Loucy (cell line): ENCODE measurements at regions not wholly inside any gene's neighbourhood (a gene's known extent, or its start where the extent isn't known, plus 50 kb on each side); places are given as distances from the start of the nearest gene placed in this dataset.

Experiments
- H2AFZ ChIP-seq: fragments of 200-600 bp; sonication (generic); 2 replicates; pipeline ENCODE4 v1.6.0; 2016; ENCODE audit warnings: antibody characterized with exemption, mild to moderate bottlenecking, low read length, moderate library complexity
- H3F3A ChIP-seq: fragments of 200-600 bp; 2 replicates; pipeline ENCODE4 v1.6.0; 2016; ENCODE audit warnings: antibody characterized with exemption, low read depth, mild to moderate bottlenecking
- H3K27me3 ChIP-seq: fragments of 200-600 bp; sonication (generic); 2 replicates; pipeline ENCODE4 v1.6.1; 2014; ENCODE audit warnings: low read length, mild to moderate bottlenecking; ENCODE audit not compliant: insufficient read depth, poor library complexity, severe bottlenecking
- H3K36me3 ChIP-seq: fragments of 200-600 bp; sonication (generic); 2 replicates; pipeline ENCODE4 v1.6.1; 2016; ENCODE audit warnings: low read length; ENCODE audit not compliant: insufficient read depth
- H3K4me1 ChIP-seq: fragments of 200-600 bp; sonication (generic); 2 replicates; pipeline ENCODE4 v1.5.1; 2014; ENCODE audit warnings: low read length, mild to moderate bottlenecking; ENCODE audit not compliant: insufficient read depth, poor library complexity, severe bottlenecking
- H3K4me2 ChIP-seq: fragments of 200-600 bp; sonication (generic); 2 replicates; pipeline ENCODE4 v1.6.0; 2014; ENCODE audit warnings: antibody characterized with exemption, low read length, low read depth, mild to moderate bottlenecking; ENCODE audit not compliant: poor library complexity, severe bottlenecking
- H3K4me3 ChIP-seq: fragments of 200-600 bp; sonication (generic); 2 replicates; pipeline ENCODE4 v1.5.1; 2014; ENCODE audit warnings: low read length, mild to moderate bottlenecking, mixed read lengths; ENCODE audit not compliant: poor library complexity, severe bottlenecking
- H3K79me2 ChIP-seq: fragments of 200-600 bp; sonication (generic); 2 replicates; pipeline ENCODE4 v1.6.1; 2014; ENCODE audit warnings: low read length; ENCODE audit not compliant: insufficient read depth
- H3K9ac ChIP-seq: fragments of 200-600 bp; sonication (generic); 2 replicates; pipeline ENCODE4 v1.6.0; 2014; ENCODE audit warnings: mild to moderate bottlenecking, low read depth, low read length, moderate library complexity; ENCODE audit not compliant: poor library complexity, severe bottlenecking
- H3K9me2 ChIP-seq: fragments of 200-600 bp; sonication (generic); replicated peaks from 2 replicates; pipeline ENCODE4 v1.6.1; 2016; ENCODE audit warnings: low read depth, low read length, mixed read lengths
- H3K9me3 ChIP-seq: fragments of 200-600 bp; sonication (generic); 2 replicates; pipeline ENCODE4 v1.6.1; 2014; ENCODE audit warnings: mild to moderate bottlenecking, antibody characterized with exemption, low read length, low read depth; ENCODE audit not compliant: insufficient read depth
- H4K20me1 ChIP-seq: fragments of 200-600 bp; sonication (generic); 2 replicates; pipeline ENCODE4 v1.6.0; 2014; ENCODE audit warnings: antibody characterized with exemption, low read length, mild to moderate bottlenecking; ENCODE audit not compliant: insufficient read depth, poor library complexity, severe bottlenecking
- EZH2phosphoT487 ChIP-seq: fragments of 200-600 bp; IDR thresholded peaks from 2 replicates; pipeline ENCODE4 v1.6.1; 2018; ENCODE audit warnings: antibody characterized with exemption, mild to moderate bottlenecking, moderate library complexity, borderline replicate concordance
- TF ChIP-seq, protein P1 (sequence below): fragments of 200-600 bp; sonication (generic); conservative IDR thresholded peaks from 2 replicates; pipeline ENCODE4 v1.5.1; 2014; ENCODE audit warnings: mild to moderate bottlenecking, antibody characterized with exemption, low read length

DNA sequence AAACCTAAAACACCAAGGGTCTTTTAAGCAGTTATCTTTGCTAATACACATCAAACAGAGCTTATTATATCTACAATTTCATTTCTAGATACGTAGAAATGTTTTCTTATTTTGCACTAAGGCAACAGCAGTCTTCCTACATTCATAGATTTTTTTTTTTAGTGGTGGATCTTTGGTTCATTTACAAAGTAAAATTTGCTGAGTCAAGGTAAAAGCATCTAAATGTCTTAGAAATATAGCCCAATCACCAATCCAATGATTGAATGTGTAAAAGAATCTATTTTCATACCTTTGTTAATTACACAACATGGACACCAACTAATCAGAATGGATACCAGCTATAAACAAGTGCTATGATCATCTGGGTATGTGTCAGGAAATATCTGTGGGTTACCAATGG lies 272.2 kb upstream of the TMPO start:
- Histone ChIP-seq H3K4me3 (no peak overlapping the region), H3K9me3 (no peaks in the 10 kb centered on the region), H3K79me2 (no peaks in the 10 kb centered on the region), H4K20me1 (no peaks in the 10 kb centered on the region), H3K4me1 (no peaks in the 10 kb centered on the region), H3K27me3 (no peaks in the 10 kb centered on the region), H3K9ac (no peak overlapping the region), H3K4me2 (no peak overlapping the region), H2AFZ (no peak overlapping the region), H3K9me2 (no peaks in the 10 kb centered on the region), H3F3A (no peaks in the 10 kb centered on the region), H3K36me3 (no peaks in the 10 kb centered on the region)
- TF ChIP-seq, protein P1, sequence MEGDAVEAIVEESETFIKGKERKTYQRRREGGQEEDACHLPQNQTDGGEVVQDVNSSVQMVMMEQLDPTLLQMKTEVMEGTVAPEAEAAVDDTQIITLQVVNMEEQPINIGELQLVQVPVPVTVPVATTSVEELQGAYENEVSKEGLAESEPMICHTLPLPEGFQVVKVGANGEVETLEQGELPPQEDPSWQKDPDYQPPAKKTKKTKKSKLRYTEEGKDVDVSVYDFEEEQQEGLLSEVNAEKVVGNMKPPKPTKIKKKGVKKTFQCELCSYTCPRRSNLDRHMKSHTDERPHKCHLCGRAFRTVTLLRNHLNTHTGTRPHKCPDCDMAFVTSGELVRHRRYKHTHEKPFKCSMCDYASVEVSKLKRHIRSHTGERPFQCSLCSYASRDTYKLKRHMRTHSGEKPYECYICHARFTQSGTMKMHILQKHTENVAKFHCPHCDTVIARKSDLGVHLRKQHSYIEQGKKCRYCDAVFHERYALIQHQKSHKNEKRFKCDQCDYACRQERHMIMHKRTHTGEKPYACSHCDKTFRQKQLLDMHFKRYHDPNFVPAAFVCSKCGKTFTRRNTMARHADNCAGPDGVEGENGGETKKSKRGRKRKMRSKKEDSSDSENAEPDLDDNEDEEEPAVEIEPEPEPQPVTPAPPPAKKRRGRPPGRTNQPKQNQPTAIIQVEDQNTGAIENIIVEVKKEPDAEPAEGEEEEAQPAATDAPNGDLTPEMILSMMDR, result no peak
- TF ChIP-seq EZH2phosphoT487, result no peak

DNA sequence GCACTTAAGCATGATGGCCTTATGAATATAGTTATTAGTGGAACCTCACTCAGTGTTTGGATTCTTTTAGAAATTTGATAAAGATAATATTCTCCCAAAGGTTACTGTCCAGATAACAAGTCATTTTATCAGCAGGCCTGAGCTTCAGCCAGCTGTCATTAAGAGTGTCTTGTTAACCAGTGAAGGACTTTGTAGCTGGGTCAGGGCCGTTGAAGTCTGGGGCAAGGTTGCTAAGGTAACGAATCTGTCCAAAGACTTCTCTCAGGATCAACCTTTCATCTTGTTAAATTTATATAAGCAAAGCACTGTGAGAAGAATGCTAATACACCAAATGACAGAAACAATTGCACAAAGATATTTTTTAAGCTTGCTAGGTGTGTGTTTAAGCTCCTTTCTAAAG lies 271.3 kb upstream of the TMPO start:
- H3K9ac ChIP-seq, result no peak overlapping the region
- H3K36me3 ChIP-seq, result no peaks in the 10 kb centered on the region
- no peaks in the 10 kb centered on the region for H3K4me1 ChIP-seq
- H2AFZ ChIP-seq, result no peak overlapping the region
- no peaks in the 10 kb centered on the region for H3K79me2 ChIP-seq
- no peaks in the 10 kb centered on the region for H3K9me2 ChIP-seq
- no peak overlapping the region for H3K4me2 ChIP-seq
- TF ChIP-seq, protein P1, result no peak
- no peak for TF ChIP-seq EZH2phosphoT487
- H3K9me3 ChIP-seq, result no peaks in the 10 kb centered on the region
- no peaks in the 10 kb centered on the region for H4K20me1 ChIP-seq
- H3F3A ChIP-seq, result no peaks in the 10 kb centered on the region
- no peak overlapping the region for H3K4me3 ChIP-seq
- H3K27me3 ChIP-seq, result no peaks in the 10 kb centered on the region

DNA sequence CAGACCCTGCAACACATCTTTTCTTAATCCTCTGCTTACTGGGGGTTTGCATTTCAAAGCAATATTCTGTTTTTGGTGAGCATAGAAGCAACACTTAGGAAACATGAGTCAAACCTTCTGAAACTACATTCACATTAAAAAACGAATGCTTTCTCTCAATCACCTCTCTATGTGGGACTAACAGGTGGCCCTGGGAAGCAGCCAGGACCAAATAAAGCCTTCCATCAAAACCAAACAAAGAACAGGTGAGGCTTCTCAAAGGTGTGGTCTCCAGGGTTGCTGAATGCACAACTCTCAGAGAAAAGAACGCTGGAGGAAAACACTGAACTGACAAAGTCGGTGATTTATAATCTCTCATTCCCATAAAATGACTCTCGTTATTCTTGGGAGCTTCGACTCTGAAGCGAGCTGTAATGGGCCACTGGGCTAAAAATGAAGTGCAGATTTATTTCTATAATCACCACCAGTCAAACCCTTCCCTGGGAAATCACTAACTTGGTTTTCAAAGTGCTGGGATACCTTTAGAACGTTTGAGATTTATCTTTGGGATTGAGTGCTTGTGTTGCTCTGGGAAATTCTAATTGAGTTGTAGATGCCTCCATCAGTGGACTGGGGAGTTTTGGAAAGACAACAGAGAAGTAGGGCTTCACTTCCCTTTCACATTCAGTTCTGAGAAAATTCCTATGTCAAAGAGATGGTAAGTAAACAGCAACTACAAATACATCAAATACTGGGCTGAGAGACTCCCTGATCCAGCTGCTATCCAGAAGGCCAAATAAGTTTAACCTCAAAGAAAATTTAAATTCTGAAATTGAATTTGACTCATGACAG lies 262.0 kb upstream of the TMPO start:
- Histone ChIP-seq H2AFZ (no peak overlapping the region), H3K27me3 (no peaks in the 10 kb centered on the region), H3F3A (no peaks in the 10 kb centered on the region)

More for the DNA sequence above, 262.0 kb upstream of the TMPO start:
- no peaks in the 10 kb centered on the region for H3K36me3 ChIP-seq
- H3K4me3 ChIP-seq, result no peak overlapping the region
- no peaks in the 10 kb centered on the region for H3K9me3 ChIP-seq
- H3K9ac ChIP-seq, result no peak overlapping the region
- no peaks in the 10 kb centered on the region for H3K9me2 ChIP-seq
- H3K4me1 ChIP-seq, result no peaks in the 10 kb centered on the region
- H4K20me1 ChIP-seq, result no peaks in the 10 kb centered on the region
- TF ChIP-seq, protein P1, result no peak
- TF ChIP-seq EZH2phosphoT487, result no peak
- no peaks in the 10 kb centered on the region for H3K79me2 ChIP-seq
- H3K4me2 ChIP-seq, result no peak overlapping the region
